Glutamatergic neuron (in vitro differentiated cells): ENCODE measurements at regions not wholly inside any gene's neighbourhood (a gene's known extent, or its start where the extent isn't known, plus 50 kb on each side); places are given as distances from the start of the nearest gene placed in this dataset.

ENCODE experiments used
- DNase-seq: peaks from one replicate; pipeline ENCODE4 v3.0.0; 2022
- H3K27ac Mint-ChIP-seq: one replicate; pipeline ENCODE4 v1.8.0; 2020; ENCODE audit warnings: mild to moderate bottlenecking, mixed read lengths, inconsistent platforms; ENCODE audit not compliant: unreplicated experiment
- H3K27me3 Mint-ChIP-seq: one replicate; pipeline ENCODE4 v1.8.0; 2020; ENCODE audit warnings: mild to moderate bottlenecking, moderate library complexity, mixed read lengths, inconsistent platforms; ENCODE audit not compliant: unreplicated experiment
- H3K36me3 Mint-ChIP-seq: one replicate; pipeline ENCODE4 v1.8.0; 2020; ENCODE audit warnings: mild to moderate bottlenecking, mixed read lengths, inconsistent platforms; ENCODE audit not compliant: unreplicated experiment
- H3K4me1 Mint-ChIP-seq: one replicate; pipeline ENCODE4 v1.8.0; 2020; ENCODE audit warnings: mild to moderate bottlenecking, low read depth, mixed read lengths, inconsistent platforms; ENCODE audit not compliant: unreplicated experiment
- H3K4me3 Mint-ChIP-seq: one replicate; pipeline ENCODE4 v1.8.0; 2020; ENCODE audit warnings: mild to moderate bottlenecking, mixed read lengths, inconsistent platforms; ENCODE audit not compliant: unreplicated experiment
- H3K9me3 Mint-ChIP-seq: one replicate; pipeline ENCODE4 v1.8.0; 2020; ENCODE audit warnings: mild to moderate bottlenecking, moderate library complexity, mixed read lengths, inconsistent platforms; ENCODE audit not compliant: unreplicated experiment
- TF ChIP-seq, protein P1 (sequence below): fragments of 200-600 bp; sonication (generic); IDR thresholded peaks from one replicate; pipeline ENCODE4 v1.5.0; 2021; ENCODE audit not compliant: partially characterized antibody, unreplicated experiment

DNA sequence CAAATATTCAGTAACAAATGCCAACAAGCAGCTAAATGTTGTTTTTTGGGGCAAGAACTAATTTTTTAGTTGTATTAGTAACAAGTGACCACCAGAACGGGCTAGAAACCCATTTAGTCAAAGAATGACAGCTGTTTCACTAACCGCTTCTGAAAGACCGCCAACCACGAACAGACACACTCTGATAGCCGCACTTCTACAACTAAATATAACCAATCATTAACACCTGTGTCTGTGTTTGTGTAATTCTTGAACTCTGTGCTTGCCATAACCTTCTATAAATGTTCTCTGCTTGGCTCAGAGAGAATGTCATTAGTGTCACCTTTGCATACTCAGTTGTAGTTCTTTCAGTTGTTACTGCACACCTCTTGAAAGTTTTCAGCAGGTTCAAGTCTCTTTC, 526.3 kb upstream of the LRRTM1 start:
- Mint-ChIP-seq H3K9me3 (no peaks in the 10 kb centered on the region), H3K36me3 (peaks cover 4% of the 10 kb centered on the region), H3K27me3 (no peaks in the 10 kb centered on the region), H3K4me3 (no peak overlapping the region), H3K27ac (no peak overlapping the region), H3K4me1 (no peaks in the 10 kb centered on the region)
- TF ChIP-seq, protein P1, sequence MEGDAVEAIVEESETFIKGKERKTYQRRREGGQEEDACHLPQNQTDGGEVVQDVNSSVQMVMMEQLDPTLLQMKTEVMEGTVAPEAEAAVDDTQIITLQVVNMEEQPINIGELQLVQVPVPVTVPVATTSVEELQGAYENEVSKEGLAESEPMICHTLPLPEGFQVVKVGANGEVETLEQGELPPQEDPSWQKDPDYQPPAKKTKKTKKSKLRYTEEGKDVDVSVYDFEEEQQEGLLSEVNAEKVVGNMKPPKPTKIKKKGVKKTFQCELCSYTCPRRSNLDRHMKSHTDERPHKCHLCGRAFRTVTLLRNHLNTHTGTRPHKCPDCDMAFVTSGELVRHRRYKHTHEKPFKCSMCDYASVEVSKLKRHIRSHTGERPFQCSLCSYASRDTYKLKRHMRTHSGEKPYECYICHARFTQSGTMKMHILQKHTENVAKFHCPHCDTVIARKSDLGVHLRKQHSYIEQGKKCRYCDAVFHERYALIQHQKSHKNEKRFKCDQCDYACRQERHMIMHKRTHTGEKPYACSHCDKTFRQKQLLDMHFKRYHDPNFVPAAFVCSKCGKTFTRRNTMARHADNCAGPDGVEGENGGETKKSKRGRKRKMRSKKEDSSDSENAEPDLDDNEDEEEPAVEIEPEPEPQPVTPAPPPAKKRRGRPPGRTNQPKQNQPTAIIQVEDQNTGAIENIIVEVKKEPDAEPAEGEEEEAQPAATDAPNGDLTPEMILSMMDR = no peak
- no peak for DNase-seq

- Mint-ChIP-seq H3K27me3 (no peaks in the 10 kb centered on the region), H3K4me1 (peaks cover 9% of the 10 kb centered on the region), H3K4me3 (no peak overlapping the region)
Measured at GRCh38 chr2:80822999-80823398, 518.4 kb upstream of the LRRTM1 start.

DNA sequence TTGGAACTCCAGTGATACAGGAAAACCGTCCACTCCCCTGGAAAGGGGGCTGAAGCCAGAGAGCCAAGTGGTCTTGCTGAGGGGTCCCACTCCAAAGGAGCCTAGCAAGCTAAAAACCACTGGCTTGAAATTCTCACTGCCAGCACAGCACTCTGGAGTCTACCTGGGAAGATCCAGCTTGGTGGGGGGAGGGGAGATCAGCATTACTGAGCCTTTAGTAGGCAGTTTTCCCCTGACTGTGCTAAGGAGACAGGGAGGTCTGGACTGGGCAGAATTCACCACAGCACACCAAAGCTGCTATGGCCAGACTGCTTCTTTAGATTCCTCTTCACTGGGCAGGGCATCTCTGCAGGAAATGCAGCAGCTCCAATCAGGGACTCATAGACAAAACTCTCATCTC, 510.7 kb upstream of the LRRTM1 start:
- Mint-ChIP-seq H3K4me1 (no peaks in the 10 kb centered on the region), H3K9me3 (no peaks in the 10 kb centered on the region), H3K27me3 (peaks cover 2% of the 10 kb centered on the region), H3K36me3 (no peaks in the 10 kb centered on the region), H3K4me3 (no peak overlapping the region), H3K27ac (no peak overlapping the region)
- TF ChIP-seq, protein P1 = no peak
- DNase-seq = no peak

More at GRCh38 chr2:80822999-80823398, 518.4 kb upstream of the LRRTM1 start:
- TF ChIP-seq, protein P1 = no peak
- no peaks in the 10 kb centered on the region for H3K9me3 Mint-ChIP-seq
- DNase-seq = no peak
- H3K27ac Mint-ChIP-seq = no peak overlapping the region
- peaks cover 4% of the 10 kb centered on the region for H3K36me3 Mint-ChIP-seq

- Mint-ChIP-seq H3K36me3 (peaks cover 5% of the 10 kb centered on the region), H3K4me3 (no peak overlapping the region), H3K27ac (no peak overlapping the region), H3K27me3 (no peaks in the 10 kb centered on the region), H3K4me1 (no peaks in the 10 kb centered on the region), H3K9me3 (no peaks in the 10 kb centered on the region)
- TF ChIP-seq, protein P1 = no peak
- no peak for DNase-seq
Measured at GRCh38 chr2:80786584-80786983, 482.0 kb upstream of the LRRTM1 start.

- peaks cover 5% of the 10 kb centered on the region for H3K36me3 Mint-ChIP-seq
- no peaks in the 10 kb centered on the region for H3K9me3 Mint-ChIP-seq
- DNase-seq = no peak
- no peak overlapping the region for H3K4me3 Mint-ChIP-seq
- H3K27ac Mint-ChIP-seq = no peak overlapping the region
- H3K27me3 Mint-ChIP-seq = peaks cover 2% of the 10 kb centered on the region
- no peaks in the 10 kb centered on the region for H3K4me1 Mint-ChIP-seq
- TF ChIP-seq, protein P1 = no peak
Measured at GRCh38 chr2:80778704-80779103, 474.2 kb upstream of the LRRTM1 start.
